IMR-90 (cell line): ENCODE measurements at regions not wholly inside any gene's neighbourhood (a gene's known extent, or its start where the extent isn't known, plus 50 kb on each side); places are given as distances from the start of the nearest gene placed in this dataset.

Source experiments
- ATAC-seq: fragments of 200-7000 bp; cut with Tn5 transposase; 2 replicates; pipeline ENCODE4 v1.9.1; 2020; ENCODE audit warnings: low read depth, mild to moderate bottlenecking, moderate library complexity
- BruUV-seq: library from RNA; stranded (reverse); fragments of 400-500 nt; replicated peaks from 2 replicates; lab custom pipeline; 2021; lab: Mats Ljungman, UMichigan
- CTCF ChIA-PET: fragments of 300-600 bp; formaldehyde crosslinking; extraction: SDS; loops from one replicate; lab custom pipeline; 2021; ENCODE audit warnings: antibody characterized with exemption; lab: Yijun Ruan, JAX
- POLR2A ChIA-PET: fragments of 300-600 bp; sonication (Branson Sonifier 250); formaldehyde crosslinking; loops from one replicate; lab custom pipeline; 2022; ENCODE audit warnings: antibody characterized with exemption; ENCODE audit not compliant: unreplicated experiment; lab: Charles Lee
- DNase-seq: peaks from one replicate; pipeline ENCODE4 v3.0.0; 2013
- H2AFZ ChIP-seq: replicated peaks from 2 replicates; pipeline ENCODE3; 2013; ENCODE audit warnings: low read length, mild to moderate bottlenecking; ENCODE audit not compliant: poor library complexity
- H2AK5ac ChIP-seq: 2 replicates; pipeline ENCODE4 v1.6.1; 2013; ENCODE audit warnings: low read depth, low read length, inconsistent platforms
- H2AK9ac ChIP-seq: replicated peaks from 2 replicates; pipeline ENCODE3; 2013; ENCODE audit warnings: mild to moderate bottlenecking, low read depth, low read length, moderate library complexity; ENCODE audit not compliant: poor library complexity
- H2BK120ac ChIP-seq: 2 replicates; pipeline ENCODE4 v1.6.1; 2013; ENCODE audit warnings: low read depth, low read length, inconsistent platforms
- H2BK15ac ChIP-seq: 3 replicates; pipeline ENCODE4 v1.6.1; 2013; ENCODE audit warnings: low read depth, low read length, inconsistent platforms
- H2BK20ac ChIP-seq: 2 replicates; pipeline ENCODE4 v1.6.1; 2013; ENCODE audit warnings: low read depth, mild to moderate bottlenecking, inconsistent platforms, low read length, moderate library complexity
- H2BK5ac ChIP-seq: 2 replicates; pipeline ENCODE4 v1.6.1; 2013; ENCODE audit warnings: mild to moderate bottlenecking, low read depth, low read length, inconsistent platforms; ENCODE audit not compliant: poor library complexity, severe bottlenecking
- H3K14ac ChIP-seq: replicated peaks from 2 replicates; pipeline ENCODE4 v1.6.1; 2013; ENCODE audit warnings: low read depth, low read length, inconsistent platforms
- H3K18ac ChIP-seq: 2 replicates; pipeline ENCODE4 v1.6.1; 2013; ENCODE audit warnings: low read depth, low read length, control low read depth
- H3K23ac ChIP-seq: 2 replicates; pipeline ENCODE4 v1.6.1; 2013; ENCODE audit warnings: low read depth, low read length, inconsistent platforms
- H3K27ac ChIP-seq: 2 replicates; pipeline ENCODE4 v1.5.1; 2013; ENCODE audit warnings: mild to moderate bottlenecking, control low read depth, low read length; ENCODE audit not compliant: insufficient read depth
- H3K27me3 ChIP-seq: 2 replicates; pipeline ENCODE4 v1.6.1; 2013; ENCODE audit warnings: low read length; ENCODE audit not compliant: control insufficient read depth, insufficient read depth
- H3K36me3 ChIP-seq: 2 replicates; pipeline ENCODE4 v1.6.1; 2013; ENCODE audit warnings: low read length, mixed read lengths; ENCODE audit not compliant: control insufficient read depth, insufficient read depth
- H3K4ac ChIP-seq: 2 replicates; pipeline ENCODE4 v1.6.1; 2013; ENCODE audit warnings: low read depth, low read length, inconsistent platforms
- H3K4me1 ChIP-seq: 2 replicates; pipeline ENCODE4 v1.6.1; 2013; ENCODE audit warnings: low read length, mixed read lengths; ENCODE audit not compliant: control insufficient read depth, insufficient read depth
- H3K4me2 ChIP-seq: 2 replicates; pipeline ENCODE4 v1.6.1; 2013; ENCODE audit warnings: low read depth, mild to moderate bottlenecking, control low read depth, low read length, moderate library complexity
- H3K4me3 ChIP-seq: 2 replicates; pipeline ENCODE4 v1.5.1; 2013; ENCODE audit warnings: low read depth, mild to moderate bottlenecking, control low read depth, low read length, moderate library complexity; ENCODE audit not compliant: insufficient read depth
- H3K56ac ChIP-seq: 2 replicates; pipeline ENCODE4 v1.6.1; 2013; ENCODE audit warnings: low read length, inconsistent platforms; ENCODE audit not compliant: insufficient read depth; ENCODE audit errors: extremely low read depth
- H3K79me1 ChIP-seq, 2 experiments: 2 replicates each; pipeline ENCODE4 v1.6.1; 2013; ENCODE audit warnings: low read length in 2 of 2, inconsistent platforms in 1 of 2, low read depth in 1 of 2
- H3K9ac ChIP-seq: 2 replicates; pipeline ENCODE4 v1.6.1; 2013; ENCODE audit warnings: low read depth, low read length, control low read depth
- H3K9me1 ChIP-seq: 2 replicates; pipeline ENCODE4 v1.6.1; 2013; ENCODE audit warnings: low read length, inconsistent platforms; ENCODE audit not compliant: insufficient read depth
- H3K9me3 ChIP-seq: 2 replicates; pipeline ENCODE4 v1.6.1; 2013; ENCODE audit warnings: low read length; ENCODE audit not compliant: control insufficient read depth, insufficient read depth
- H4K20me1 ChIP-seq: 2 replicates; pipeline ENCODE4 v1.6.1; 2013; ENCODE audit warnings: low read length, inconsistent platforms; ENCODE audit not compliant: insufficient read depth
- H4K5ac ChIP-seq: 2 replicates; pipeline ENCODE4 v1.6.1; 2013; ENCODE audit warnings: mild to moderate bottlenecking, low read depth, low read length, control low read depth
- H4K8ac ChIP-seq, 2 experiments: 2 replicates each; pipeline ENCODE4 v1.6.1; 2013; ENCODE audit warnings: low read depth in 2 of 2, low read length in 2 of 2, control low read depth in 1 of 2, inconsistent platforms in 1 of 2
- H4K91ac ChIP-seq: 2 replicates; pipeline ENCODE4 v1.6.1; 2013; ENCODE audit warnings: low read depth, low read length, inconsistent platforms; ENCODE audit not compliant: insufficient read depth
- BHLHE40 ChIP-seq: fragments of 150-350 bp; IDR thresholded peaks from 2 replicates; pipeline ENCODE4 v1.6.1; 2016; ENCODE audit warnings: mild to moderate bottlenecking, low read depth, low read length
- FOS ChIP-seq: fragments of 150-350 bp; IDR thresholded peaks from 2 replicates; pipeline ENCODE4 v1.6.1; 2016; ENCODE audit warnings: low read depth, low read length
- MAFK ChIP-seq: IDR thresholded peaks from 2 replicates; pipeline ENCODE4 v1.6.1; 2012; ENCODE audit warnings: low read depth, low read length, improper control_type of control experiment
- MAZ ChIP-seq: IDR thresholded peaks from 2 replicates; pipeline ENCODE4 v1.6.1; 2012; ENCODE audit warnings: low read depth, mild to moderate bottlenecking, low read length, improper control_type of control experiment, moderate library complexity, borderline replicate concordance
- MXI1 ChIP-seq: IDR thresholded peaks from 2 replicates; pipeline ENCODE4 v1.6.1; 2012; ENCODE audit warnings: low read depth, mild to moderate bottlenecking, low read length, moderate library complexity, borderline replicate concordance
- POLR2A ChIP-seq: IDR thresholded peaks from 2 replicates; pipeline ENCODE4 v1.6.1; 2012; ENCODE audit warnings: mild to moderate bottlenecking, low read depth, low read length
- RAD21 ChIP-seq: IDR thresholded peaks from 2 replicates; pipeline ENCODE4 v1.6.1; 2012; ENCODE audit warnings: low read length, improper control_type of control experiment
- RCOR1 ChIP-seq: IDR thresholded peaks from 2 replicates; pipeline ENCODE4 v1.6.1; 2012; ENCODE audit warnings: mild to moderate bottlenecking, low read length, improper control_type of control experiment; ENCODE audit not compliant: insufficient replicate concordance
- RFX5 ChIP-seq: IDR thresholded peaks from 2 replicates; pipeline ENCODE4 v1.8.0; 2012; ENCODE audit warnings: low read depth, mild to moderate bottlenecking, low read length, moderate library complexity
- SMC3 ChIP-seq: fragments of 150-350 bp; IDR thresholded peaks from 2 replicates; pipeline ENCODE4 v1.6.1; 2016; ENCODE audit warnings: low read depth, mild to moderate bottlenecking, antibody characterized with exemption, low read length, moderate library complexity
- WGBS, 2 experiments: methylation state at CpG; one replicate each; pipeline versions ENCODE4 v1.1.5 to v1.1.7; 2013; ENCODE audit warnings: missing lambda C conversion rate in 2 of 2; ENCODE audit not compliant: insufficient read length in 1 of 2; ENCODE audit errors: extremely low coverage in 2 of 2; 5-methylcytosine and 5-hydroxymethylcytosine counted together
- dilution Hi-C: fragments of 300-500 bp; cut with HindIII; formaldehyde crosslinking; loops from one replicate; pipeline ENCODE4 v1.14.3; 2018; ENCODE audit warnings: low sequenced_read_pairs; ENCODE audit not compliant: unreplicated experiment
- in situ Hi-C: fragments of 300-500 bp; cut with MboI; formaldehyde crosslinking; loops from 3 replicates; pipeline ENCODE4 v1.14.3; 2019; ENCODE audit warnings: low sequenced_read_pairs, inconsistent platforms, mixed read lengths
- intact Hi-C: fragments of 100-400 bp; cut with micrococcal nuclease; formaldehyde crosslinking; loops from 2 replicates; pipeline ENCODE4 v1.10.0; 2022
- TF ChIP-seq, protein P1 (sequence below): conservative IDR thresholded peaks from 2 replicates; pipeline ENCODE4 v1.5.1; 2012; ENCODE audit warnings: mild to moderate bottlenecking, low read depth, low read length, improper control_type of control experiment
- TF ChIP-seq, protein P2 (sequence below): fragments of 150-350 bp; IDR thresholded peaks from 2 replicates; pipeline ENCODE4 v1.6.1; 2016; ENCODE audit warnings: low read depth, mild to moderate bottlenecking, low read length, moderate library complexity, borderline replicate concordance
- TF ChIP-seq, protein P3 (sequence below): fragments of 150-350 bp; IDR thresholded peaks from 2 replicates; pipeline ENCODE4 v1.6.1; 2017; ENCODE audit warnings: mild to moderate bottlenecking, antibody characterized with exemption, low read length, low read depth

- H3K4me1 ChIP-seq = peaks cover 7% of the 10 kb centered on the region
- no peaks in the 10 kb centered on the region for H3K36me3 ChIP-seq
- no peaks in the 10 kb centered on the region for H3K27me3 ChIP-seq
- H2BK120ac ChIP-seq = no peak overlapping the region
- dilution Hi-C loops = no loop called here
- H3K14ac ChIP-seq = no peak overlapping the region
- H3K9ac ChIP-seq = no peak overlapping the region
- H3K56ac ChIP-seq = no peak overlapping the region
- WGBS, 2 experiments = no CpG with 5 or more reads among the region's 4 CpGs
- no peak overlapping the region for H3K18ac ChIP-seq
- no peak overlapping the region for H2AFZ ChIP-seq
- H3K4ac ChIP-seq = no peak overlapping the region
- H4K8ac ChIP-seq = no peak overlapping the region
- H3K79me1 ChIP-seq = no peaks in the 10 kb centered on the region
- no peak overlapping the region for H3K23ac ChIP-seq
- H4K5ac ChIP-seq = peak overlapping the region; percentile 30; the same call in 1 of the 2 replicates
- ATAC-seq (peak; percentile 83), DNase-seq (peak; percentile 54)
- H2AK9ac ChIP-seq = no peak overlapping the region
- H3K9me1 ChIP-seq = no peaks in the 10 kb centered on the region
- no TSS peak for BruUV-seq
- CTCF ChIA-PET = interaction anchor here (0.6 to 1.5 kb wide), 3 partner anchors 171 to 547 kb away, joined by 3 to 5 read pairs (median 3); no protein-coding TSS in a partner anchor
- no peak overlapping the region for H2BK5ac ChIP-seq
- intact Hi-C loops = loop anchor here (1.0 to 10.0 kb wide), 6 partner anchors 117 to 416 kb away; partner anchors contain the start of gene CYP20A1
- no peak overlapping the region for H2AK5ac ChIP-seq
- no peak overlapping the region for H4K91ac ChIP-seq
- H3K4me2 ChIP-seq = no peak overlapping the region
- H3K27ac ChIP-seq = no peak overlapping the region
- no peaks in the 10 kb centered on the region for H4K20me1 ChIP-seq
- in situ Hi-C loops = no loop called here
- TF ChIP-seq RAD21 (peak; percentile 74), MAZ (no peak), MXI1 (no peak), MAFK (no peak), BHLHE40 (no peak), FOS (no peak), SMC3 (peak; percentile 55), POLR2A (no peak), RFX5 (no peak), RCOR1 (no peak)
- TF ChIP-seq, protein P1, sequence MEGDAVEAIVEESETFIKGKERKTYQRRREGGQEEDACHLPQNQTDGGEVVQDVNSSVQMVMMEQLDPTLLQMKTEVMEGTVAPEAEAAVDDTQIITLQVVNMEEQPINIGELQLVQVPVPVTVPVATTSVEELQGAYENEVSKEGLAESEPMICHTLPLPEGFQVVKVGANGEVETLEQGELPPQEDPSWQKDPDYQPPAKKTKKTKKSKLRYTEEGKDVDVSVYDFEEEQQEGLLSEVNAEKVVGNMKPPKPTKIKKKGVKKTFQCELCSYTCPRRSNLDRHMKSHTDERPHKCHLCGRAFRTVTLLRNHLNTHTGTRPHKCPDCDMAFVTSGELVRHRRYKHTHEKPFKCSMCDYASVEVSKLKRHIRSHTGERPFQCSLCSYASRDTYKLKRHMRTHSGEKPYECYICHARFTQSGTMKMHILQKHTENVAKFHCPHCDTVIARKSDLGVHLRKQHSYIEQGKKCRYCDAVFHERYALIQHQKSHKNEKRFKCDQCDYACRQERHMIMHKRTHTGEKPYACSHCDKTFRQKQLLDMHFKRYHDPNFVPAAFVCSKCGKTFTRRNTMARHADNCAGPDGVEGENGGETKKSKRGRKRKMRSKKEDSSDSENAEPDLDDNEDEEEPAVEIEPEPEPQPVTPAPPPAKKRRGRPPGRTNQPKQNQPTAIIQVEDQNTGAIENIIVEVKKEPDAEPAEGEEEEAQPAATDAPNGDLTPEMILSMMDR = peak; percentile 49
- TF ChIP-seq, protein P2, sequence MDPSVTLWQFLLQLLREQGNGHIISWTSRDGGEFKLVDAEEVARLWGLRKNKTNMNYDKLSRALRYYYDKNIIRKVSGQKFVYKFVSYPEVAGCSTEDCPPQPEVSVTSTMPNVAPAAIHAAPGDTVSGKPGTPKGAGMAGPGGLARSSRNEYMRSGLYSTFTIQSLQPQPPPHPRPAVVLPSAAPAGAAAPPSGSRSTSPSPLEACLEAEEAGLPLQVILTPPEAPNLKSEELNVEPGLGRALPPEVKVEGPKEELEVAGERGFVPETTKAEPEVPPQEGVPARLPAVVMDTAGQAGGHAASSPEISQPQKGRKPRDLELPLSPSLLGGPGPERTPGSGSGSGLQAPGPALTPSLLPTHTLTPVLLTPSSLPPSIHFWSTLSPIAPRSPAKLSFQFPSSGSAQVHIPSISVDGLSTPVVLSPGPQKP = no peak
- TF ChIP-seq, protein P3, sequence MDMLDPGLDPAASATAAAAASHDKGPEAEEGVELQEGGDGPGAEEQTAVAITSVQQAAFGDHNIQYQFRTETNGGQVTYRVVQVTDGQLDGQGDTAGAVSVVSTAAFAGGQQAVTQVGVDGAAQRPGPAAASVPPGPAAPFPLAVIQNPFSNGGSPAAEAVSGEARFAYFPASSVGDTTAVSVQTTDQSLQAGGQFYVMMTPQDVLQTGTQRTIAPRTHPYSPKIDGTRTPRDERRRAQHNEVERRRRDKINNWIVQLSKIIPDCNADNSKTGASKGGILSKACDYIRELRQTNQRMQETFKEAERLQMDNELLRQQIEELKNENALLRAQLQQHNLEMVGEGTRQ = no peak
- H3K4me3 ChIP-seq = no peak overlapping the region
- H2BK20ac ChIP-seq = no peak overlapping the region
- no peak overlapping the region for H2BK15ac ChIP-seq
- no peaks in the 10 kb centered on the region for H3K9me3 ChIP-seq
- POLR2A ChIA-PET = interaction anchor here (0.6 kb wide), 1 partner anchor 157 kb away, joined by 11 read pairs; no protein-coding TSS in a partner anchor
Measured at GRCh38 chr2:203650860-203651613, 55.4 kb upstream of the CD28 start.
